GM23248 (cell line): ENCODE measurements at regions not wholly inside any gene's neighbourhood (a gene's known extent, or its start where the extent isn't known, plus 50 kb on each side); places are given as distances from the start of the nearest gene placed in this dataset.

Source experiments
- EZH2 ChIP-seq: fragments of 200-600 bp; sonication (generic); IDR thresholded peaks from 2 replicates; pipeline ENCODE4 v1.6.1; 2018; ENCODE audit warnings: antibody characterized with exemption, mild to moderate bottlenecking; ENCODE audit not compliant: insufficient read depth, poor library complexity, severe bottlenecking
- EZH2phosphoT487 ChIP-seq: fragments of 200-600 bp; sonication (generic); IDR thresholded peaks from 2 replicates; pipeline ENCODE4 v1.6.1; 2018; ENCODE audit warnings: antibody characterized with exemption, moderate library complexity, mild to moderate bottlenecking, low read depth; ENCODE audit not compliant: insufficient read depth

DNA sequence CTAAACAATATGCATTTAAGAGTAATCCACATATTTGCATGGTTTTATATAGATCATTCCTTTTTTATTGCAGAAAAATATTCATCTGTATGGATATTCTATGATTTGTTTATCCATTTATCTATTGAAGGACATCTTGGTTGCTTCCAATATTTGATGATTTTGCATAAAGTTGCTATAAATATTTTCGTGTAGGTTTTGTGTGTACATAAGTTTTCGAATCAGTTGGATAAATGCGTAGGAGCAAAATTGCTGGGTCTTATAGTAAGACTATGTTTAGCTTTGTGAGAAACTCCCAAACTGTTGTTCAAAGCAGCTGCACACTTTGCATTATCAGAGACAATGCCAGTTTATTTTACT, 971.2 kb downstream of the DIPK2A start:
- TF ChIP-seq EZH2: no peak
- no peak for TF ChIP-seq EZH2phosphoT487
